ENCODE measurements at regions not wholly inside any gene's neighbourhood (a gene's known extent, or its start where the extent isn't known, plus 50 kb on each side); places are given as distances from the start of the nearest gene placed in this dataset.

DNA sequence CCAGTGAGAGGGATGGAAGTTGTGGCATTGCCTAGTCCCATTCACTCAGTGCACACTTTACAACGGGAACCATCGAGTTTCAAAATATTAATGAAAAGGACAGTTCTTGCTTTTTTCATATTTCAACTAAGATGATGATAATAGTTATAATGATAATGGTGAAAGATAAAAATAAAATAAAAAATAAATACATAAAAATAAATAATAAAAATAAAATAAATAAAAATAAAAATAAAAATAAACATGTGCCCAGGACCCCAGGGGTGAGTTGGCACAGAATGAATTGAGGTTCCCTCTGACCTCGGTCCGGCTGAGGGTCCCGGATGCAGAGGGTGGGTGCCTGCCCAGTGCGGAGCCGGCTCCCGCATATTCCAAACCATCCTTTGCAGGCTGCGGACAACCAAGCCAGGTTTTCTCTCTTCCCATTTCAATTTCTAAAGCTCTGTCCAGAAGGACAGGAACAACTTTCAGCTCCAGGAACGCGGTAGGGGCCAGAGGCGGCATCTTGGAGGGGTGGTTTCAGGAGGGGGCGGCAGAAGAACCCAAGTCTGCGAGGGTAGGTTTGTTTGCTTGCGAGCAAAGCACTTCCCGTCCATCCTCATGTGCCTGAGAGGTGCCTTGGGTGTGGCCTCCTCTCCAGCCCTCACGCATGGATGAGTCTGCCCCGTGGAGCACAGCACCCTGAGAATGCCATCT is 236.8 kb downstream of the DLL1 start:
- TF ChIP-seq EZH2 (IDR thresholded peaks at IDR 0.05; ENCODE audit: borderline replicate concordance) (no peak), EZH2phosphoT487 (IDR thresholded peaks at IDR 0.05; ENCODE audit: low read depth, severe bottlenecking, unreplicated experiment) (no peak)
- TF ChIP-seq, protein P1, sequence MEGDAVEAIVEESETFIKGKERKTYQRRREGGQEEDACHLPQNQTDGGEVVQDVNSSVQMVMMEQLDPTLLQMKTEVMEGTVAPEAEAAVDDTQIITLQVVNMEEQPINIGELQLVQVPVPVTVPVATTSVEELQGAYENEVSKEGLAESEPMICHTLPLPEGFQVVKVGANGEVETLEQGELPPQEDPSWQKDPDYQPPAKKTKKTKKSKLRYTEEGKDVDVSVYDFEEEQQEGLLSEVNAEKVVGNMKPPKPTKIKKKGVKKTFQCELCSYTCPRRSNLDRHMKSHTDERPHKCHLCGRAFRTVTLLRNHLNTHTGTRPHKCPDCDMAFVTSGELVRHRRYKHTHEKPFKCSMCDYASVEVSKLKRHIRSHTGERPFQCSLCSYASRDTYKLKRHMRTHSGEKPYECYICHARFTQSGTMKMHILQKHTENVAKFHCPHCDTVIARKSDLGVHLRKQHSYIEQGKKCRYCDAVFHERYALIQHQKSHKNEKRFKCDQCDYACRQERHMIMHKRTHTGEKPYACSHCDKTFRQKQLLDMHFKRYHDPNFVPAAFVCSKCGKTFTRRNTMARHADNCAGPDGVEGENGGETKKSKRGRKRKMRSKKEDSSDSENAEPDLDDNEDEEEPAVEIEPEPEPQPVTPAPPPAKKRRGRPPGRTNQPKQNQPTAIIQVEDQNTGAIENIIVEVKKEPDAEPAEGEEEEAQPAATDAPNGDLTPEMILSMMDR (IDR thresholded peaks at IDR 0.05; ENCODE audit: poor library complexity) = no peak
